HepG2 (cell line): ENCODE measurements at regions not wholly inside any gene's neighbourhood (a gene's known extent, or its start where the extent isn't known, plus 50 kb on each side); places are given as distances from the start of the nearest gene placed in this dataset.

Experiments
- ATAC-seq: fragments of 200-7000 bp; cut with Tn5 transposase; 3 replicates; pipeline ENCODE4 v1.9.1; 2020; ENCODE audit warnings: mild to moderate bottlenecking, moderate library complexity
- BruUV-seq: library from RNA; stranded (reverse); fragments of 400-500 nt; replicated peaks from 2 replicates; lab custom pipeline; 2021; lab: Mats Ljungman, UMichigan
- CTCF ChIA-PET: fragments of 300-600 bp; formaldehyde crosslinking; extraction: SDS; loops from one replicate; lab custom pipeline; 2021; ENCODE audit warnings: low total read pairs, inconsistent platforms, low intra/inter-chr PET ratio; lab: Yijun Ruan, JAX
- POLR2A ChIA-PET: fragments of 350-600 bp; sonication (Branson Sonifier 250); formaldehyde crosslinking; loops from one replicate; lab custom pipeline; 2020; ENCODE audit warnings: antibody characterized with exemption, inconsistent platforms; lab: Yijun Ruan, JAX
- DNase-seq: peaks from one replicate; pipeline ENCODE4 v3.0.0-alpha.2; 2015; ENCODE audit warnings: low spot score
- FAIRE-seq: peaks from 3 replicates; lab custom pipeline; 2011; peaks lifted over from hg19 to GRCh38; lab: Jason Lieb, UNC
- H2AFZ ChIP-seq: one replicate; pipeline ENCODE4 v1.6.1; 2011; ENCODE audit warnings: low read length, inconsistent platforms
- H3K27ac ChIP-seq: fragments of 300-600 bp; 3 replicates; pipeline ENCODE4 v1.8.0; 2011; ENCODE audit warnings: mixed run types, mild to moderate bottlenecking, mixed read lengths, low read length, inconsistent platforms; ENCODE audit not compliant: insufficient read depth; ENCODE audit errors: extremely low read length
- H3K27me3 ChIP-seq, 2 experiments: fragments of 200-600 bp in 1 of 2; 2 replicates in 1 of 2; 3 replicates in 1 of 2; pipeline versions ENCODE4 v1.6.0 to v1.8.0; 2011; ENCODE audit warnings: low read length in 2 of 2, mild to moderate bottlenecking in 2 of 2, moderate library complexity in 2 of 2, inconsistent platforms in 1 of 2; ENCODE audit not compliant: insufficient read depth in 2 of 2, control insufficient read depth in 1 of 2
- H3K36me3 ChIP-seq, 2 experiments: fragments of 200-600 bp in 1 of 2; replicated peaks in 1 of 2; 2 replicates in 1 of 2; 3 replicates in 1 of 2; pipeline versions ENCODE4 v1.5.1 to v1.8.0; 2011; ENCODE audit warnings: low read length in 2 of 2, inconsistent platforms in 1 of 2; ENCODE audit not compliant: insufficient read depth in 2 of 2, control insufficient read depth in 1 of 2
- H3K4me1 ChIP-seq: 2 replicates; pipeline ENCODE4 v1.5.1; 2012; ENCODE audit warnings: low read length, inconsistent platforms; ENCODE audit not compliant: insufficient read depth
- H3K4me2 ChIP-seq: 2 replicates; pipeline ENCODE4 v1.6.0; 2011; ENCODE audit warnings: low read depth, low read length, inconsistent platforms
- H3K4me3 ChIP-seq, 3 experiments: fragments of 200-600 bp in 1 of 3; sonication (generic), shearing (Covaris generic) in 1 of 3; replicated peaks in 1 of 3; 2 replicates each; pipeline ENCODE4 v1.5.1; 2011 to 2016; ENCODE audit warnings: low read length in 3 of 3, inconsistent platforms in 2 of 3, low read depth in 2 of 3, mild to moderate bottlenecking in 2 of 3, control low read depth in 1 of 3, mixed read lengths in 1 of 3; ENCODE audit not compliant: insufficient read depth in 1 of 3
- H3K79me2 ChIP-seq: one replicate; pipeline ENCODE4 v1.6.1; 2011; ENCODE audit warnings: low read length, inconsistent platforms; ENCODE audit not compliant: insufficient read depth
- H3K9ac ChIP-seq: 2 replicates; pipeline ENCODE4 v1.6.0; 2011; ENCODE audit warnings: mild to moderate bottlenecking, low read depth, low read length, inconsistent platforms; ENCODE audit not compliant: insufficient read depth
- H3K9me3 ChIP-seq: 2 replicates; pipeline ENCODE4 v1.5.1; 2012; ENCODE audit warnings: mild to moderate bottlenecking, low read length
- H4K20me1 ChIP-seq: 2 replicates; pipeline ENCODE4 v1.6.0; 2011; ENCODE audit warnings: inconsistent platforms, mild to moderate bottlenecking, low read length, moderate library complexity; ENCODE audit not compliant: insufficient read depth
- BCLAF1 ChIP-seq: fragments of 450-650 bp; IDR thresholded peaks from 2 replicates; pipeline ENCODE4 v1.6.1; 2017; ENCODE audit warnings: mild to moderate bottlenecking
- GRHL1 ChIP-seq: sonication (generic); formaldehyde crosslinking; conservative IDR thresholded peaks from 2 replicates; pipeline ENCODE4 v1.8.0; 2022; ENCODE audit warnings: missing genetic modification reagents
- HNRNPH1 ChIP-seq: fragments of 200-400 bp; formaldehyde crosslinking; optimal IDR thresholded peaks from 2 replicates; pipeline ENCODE3; 2017; ENCODE audit warnings: mild to moderate bottlenecking, low read depth, low read length
- RBM39 ChIP-seq: fragments of 200-400 bp; formaldehyde crosslinking; IDR thresholded peaks from one replicate; pipeline ENCODE4 v1.6.1; 2018; ENCODE audit warnings: antibody characterized with exemption, mild to moderate bottlenecking, low read depth, low read length; ENCODE audit not compliant: poor library complexity, severe bottlenecking
- ZMYM2 ChIP-seq: sonication (generic); formaldehyde crosslinking; IDR thresholded peaks from 2 replicates; pipeline ENCODE4 v1.8.0; 2022; ENCODE audit warnings: mild to moderate bottlenecking, missing genetic modification reagents
- ZNF510 ChIP-seq: sonication (generic); formaldehyde crosslinking; IDR thresholded peaks from 2 replicates; pipeline ENCODE4 v1.4.0; 2020; ENCODE audit warnings: low read depth, mild to moderate bottlenecking, missing genetic modification reagents
- ZNF558 ChIP-seq: sonication (generic); formaldehyde crosslinking; IDR thresholded peaks from 2 replicates; pipeline ENCODE4 v1.9.0; 2022; ENCODE audit warnings: mild to moderate bottlenecking, missing genetic modification reagents, borderline replicate concordance
- ZZZ3 ChIP-seq: sonication (generic); formaldehyde crosslinking; IDR thresholded peaks from 2 replicates; pipeline ENCODE4 v1.4.0; 2020; ENCODE audit warnings: missing genetic modification reagents, mild to moderate bottlenecking, borderline replicate concordance
- WGBS: methylation state at CpG from one replicate; pipeline ENCODE4 v1.1.6; 2017; ENCODE audit warnings: low lambda C conversion rate; 5-methylcytosine and 5-hydroxymethylcytosine counted together
- in situ Hi-C: cut with HindIII; loops from 2 replicates; pipeline ENCODE4 v1.10.0; 2017; ENCODE audit warnings: low pct_unique_long_range_greater_than_20kb; ENCODE audit not compliant: extremely low pct_ligation_motif_present
- intact Hi-C: fragments of 100-400 bp; cut with micrococcal nuclease; formaldehyde crosslinking; loops from one replicate; pipeline ENCODE4 v1.10.0; 2022; ENCODE audit not compliant: unreplicated experiment

GRCh38 chr1:229845410-229846138, 219.5 kb downstream of the URB2 start:
- ChIA-PET POLR2A (no interaction called here), CTCF (no interaction called here)
- DNase-seq = no peak
- H3K27ac ChIP-seq = no peak overlapping the region
- BruUV-seq = no TSS peak
- H3K27me3 ChIP-seq = peaks cover 2 to 4% of the 10 kb centered on the region in 2 experiments; a peak in 4 of 5 replicates
- FAIRE-seq = no peak
- no peaks in the 10 kb centered on the region for H3K9me3 ChIP-seq
- H3K4me2 ChIP-seq = no peak overlapping the region
- no peaks in the 10 kb centered on the region for H4K20me1 ChIP-seq
- H3K79me2 ChIP-seq = no peaks in the 10 kb centered on the region
- H3K9ac ChIP-seq = no peak overlapping the region
- in situ Hi-C loops (no loop called here), intact Hi-C loops (loop anchor here (10.0 kb wide), 1 partner anchor 131 kb away; no protein-coding TSS in a partner anchor)
- no peaks in the 10 kb centered on the region for H3K4me1 ChIP-seq
- ATAC-seq = no peak
- H3K36me3 ChIP-seq = no peaks in the 10 kb centered on the region
- 19% methylated on average over 2 of the region's 4 CpGs for WGBS
- no peak overlapping the region for H2AFZ ChIP-seq
- H3K4me3 ChIP-seq = no peak overlapping the region
- TF ChIP-seq ZNF558 (CRISPR knock-in tag) (no peak), HNRNPH1 (no peak)
- TF ChIP-seq, all 625 proteins: peak for 0

GRCh38 chr1:229846351-229846750, 220.3 kb downstream of the URB2 start:
- ATAC-seq (no peak), DNase-seq (no peak), FAIRE-seq (no peak)
- no peak overlapping the region for H3K4me2 ChIP-seq
- peaks cover 2 to 4% of the 10 kb centered on the region in 2 experiments; a peak in 4 of 5 replicates for H3K27me3 ChIP-seq
- WGBS = 24% methylated on average over 5 of the region's 5 CpGs
- in situ Hi-C loops = no loop called here
- H3K9ac ChIP-seq = no peak overlapping the region
- H3K4me1 ChIP-seq = no peaks in the 10 kb centered on the region
- BruUV-seq = no TSS peak
- ChIA-PET CTCF (no interaction called here), POLR2A (no interaction called here)
- H3K27ac ChIP-seq = no peak overlapping the region
- H2AFZ ChIP-seq = no peak overlapping the region
- no peaks in the 10 kb centered on the region for H4K20me1 ChIP-seq
- intact Hi-C loops = loop anchor here (10.0 kb wide), 1 partner anchor 132 kb away; no protein-coding TSS in a partner anchor
- H3K36me3 ChIP-seq = no peaks in the 10 kb centered on the region
- H3K4me3 ChIP-seq = no peak overlapping the region
- H3K79me2 ChIP-seq = no peaks in the 10 kb centered on the region
- no peaks in the 10 kb centered on the region for H3K9me3 ChIP-seq
- TF ChIP-seq BCLAF1 = no peak
- no peak for TF ChIP-seq RBM39
- TF ChIP-seq GRHL1 = no peak
- no peak for TF ChIP-seq ZNF510
- no peak for TF ChIP-seq ZZZ3 (CRISPR knock-in tag)
- TF ChIP-seq ZMYM2 (CRISPR knock-in tag) = no peak
